SH-SY5Y (cell line): ENCODE measurements at regions not wholly inside any gene's neighbourhood (a gene's known extent, or its start where the extent isn't known, plus 50 kb on each side); places are given as distances from the start of the nearest gene placed in this dataset.

Experiments used
- GATA2 ChIP-seq: IDR thresholded peaks from 2 replicates; pipeline ENCODE4 v1.6.1; 2011; ENCODE audit warnings: mild to moderate bottlenecking, low read depth, low read length
- GATA3 ChIP-seq: IDR thresholded peaks from 2 replicates; pipeline ENCODE4 v1.6.1; 2011; ENCODE audit warnings: low read depth, mild to moderate bottlenecking, low read length, moderate library complexity

- no peak for TF ChIP-seq GATA2
- TF ChIP-seq GATA3 = no peak
Measured at GRCh38 chr18:40937386-40937785, 1017.6 kb upstream of the PIK3C3 start.
